ENCODE measurements at regions not wholly inside any gene's neighbourhood (a gene's known extent, or its start where the extent isn't known, plus 50 kb on each side); places are given as distances from the start of the nearest gene placed in this dataset.

GRCh38 chr16:26729951-26730541 is 336.7 kb upstream of the C16orf82 start:
- ATAC-seq, result no peak

DNA sequence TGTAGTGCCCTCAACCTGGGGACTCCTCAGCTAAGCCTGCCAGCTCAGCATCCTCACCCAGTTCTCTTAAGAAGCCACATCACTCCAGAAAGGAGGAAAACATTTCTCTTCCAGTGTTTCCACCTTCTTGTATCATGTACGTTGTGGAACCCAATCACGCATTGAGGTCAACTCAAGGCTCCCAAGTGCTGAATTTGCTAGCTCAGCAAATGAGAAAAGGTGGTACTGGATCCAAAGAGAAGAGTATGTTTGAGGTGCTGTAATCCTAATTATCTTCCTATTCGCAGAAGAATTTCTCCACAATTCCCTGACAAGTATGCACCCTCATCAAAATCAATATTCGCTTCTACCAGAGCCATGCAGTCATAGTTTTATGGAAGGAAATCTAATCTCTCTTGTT is 335.0 kb upstream of the C16orf82 start:
- no peak for ATAC-seq

- ATAC-seq, result no peak
Measured at GRCh38 chr16:26733710-26734109, 333.0 kb upstream of the C16orf82 start.

DNA sequence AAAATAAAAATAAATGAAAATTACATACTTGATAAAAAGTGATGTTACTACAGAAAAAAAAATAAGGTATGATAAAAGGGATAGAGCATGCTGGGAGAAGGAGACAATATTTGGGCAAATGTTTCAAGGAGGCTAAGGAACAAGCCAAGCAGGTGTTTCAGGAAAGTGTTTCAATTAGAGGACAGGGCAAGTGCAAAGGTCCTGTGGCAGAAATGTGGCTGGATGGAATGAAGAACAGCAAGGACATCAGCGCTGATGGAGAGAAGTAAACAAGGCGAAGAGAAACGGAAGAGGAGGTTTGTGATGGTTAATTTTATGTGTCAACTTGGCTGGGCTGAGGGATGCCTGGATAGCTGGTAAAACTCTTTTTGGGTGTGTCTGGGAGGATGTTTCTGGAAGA is 331.2 kb upstream of the C16orf82 start:
- no peak for ATAC-seq

DNA sequence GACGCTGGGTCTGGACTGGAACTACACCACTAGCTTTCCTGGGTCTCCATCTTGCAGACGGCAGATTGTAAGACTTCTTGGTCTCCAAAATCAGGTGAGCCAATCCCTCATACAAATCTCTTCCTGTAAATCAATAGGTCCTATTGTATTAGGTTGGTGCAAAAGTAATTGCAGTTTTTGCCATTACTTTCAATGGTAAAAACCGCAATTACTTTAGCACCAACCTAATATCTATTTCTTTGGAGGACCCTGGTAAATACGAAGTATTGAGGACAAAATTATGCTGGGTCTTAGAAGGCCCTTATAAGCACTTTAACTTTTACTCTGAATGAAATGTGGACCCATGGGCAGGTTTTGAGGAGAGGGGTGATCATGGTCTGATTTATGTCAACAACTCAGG is 330.6 kb upstream of the C16orf82 start:
- no peak for ATAC-seq

GRCh38 chr16:26740771-26741170 is 326.0 kb upstream of the C16orf82 start:
- no peak for ATAC-seq

DNA sequence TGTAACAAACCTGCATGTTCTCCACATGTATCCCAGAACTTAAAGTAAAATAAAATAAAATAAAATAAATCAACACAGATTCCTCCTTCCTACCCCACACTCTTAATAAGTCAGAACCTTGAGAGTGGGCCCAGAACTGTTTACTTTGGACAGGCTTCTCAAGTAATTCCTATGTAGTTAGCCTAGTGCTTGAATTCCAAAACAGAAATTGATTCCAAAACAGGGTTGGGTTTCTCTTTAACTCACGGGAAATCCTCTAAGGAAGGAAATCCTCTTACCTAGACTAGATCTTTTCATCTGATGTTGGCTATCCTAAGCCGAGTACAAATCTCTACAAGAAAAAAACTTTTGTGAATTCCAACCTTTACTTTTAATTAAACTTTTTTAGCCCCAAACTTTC is 324.7 kb upstream of the C16orf82 start:
- no peak for ATAC-seq

DNA sequence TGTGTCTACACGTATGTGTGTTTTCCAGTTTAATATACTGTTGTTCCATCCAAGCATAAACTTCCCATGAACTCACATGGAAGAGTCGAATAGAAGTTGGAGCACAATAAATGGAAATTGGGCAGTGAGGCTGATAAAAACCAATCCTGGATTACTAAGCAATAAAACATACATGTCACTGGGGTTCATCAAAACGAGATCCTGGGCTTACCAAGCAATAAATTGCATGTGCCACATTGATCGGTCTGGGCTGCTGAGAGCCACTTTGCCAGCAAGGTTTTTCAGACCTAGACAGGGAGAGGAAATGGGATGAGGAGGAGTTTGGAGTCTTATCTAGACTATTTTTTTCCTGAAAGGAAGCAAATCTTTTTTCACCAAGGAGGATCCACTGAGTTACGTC is 322.3 kb upstream of the C16orf82 start:
- ATAC-seq, result no peak

DNA sequence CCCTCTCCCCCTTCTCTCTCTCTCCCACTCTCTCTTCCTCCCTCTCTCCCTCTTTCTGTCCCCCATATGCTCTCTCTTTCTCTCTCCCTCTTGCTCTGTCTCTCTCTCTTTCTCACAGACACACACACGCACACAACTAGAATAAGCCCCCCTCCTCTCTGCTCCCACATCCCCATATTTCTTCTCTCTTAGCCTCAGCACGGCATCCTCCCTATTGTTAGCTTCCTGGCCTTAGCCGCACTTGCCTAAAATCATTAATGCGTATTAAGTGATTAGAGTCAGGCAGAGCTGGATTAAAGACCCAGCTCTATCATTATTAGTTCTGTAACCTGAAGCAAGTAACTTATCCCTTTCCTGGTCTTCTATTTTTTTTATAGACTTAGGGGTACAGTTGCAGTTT is 319.0 kb upstream of the C16orf82 start:
- no peak for ATAC-seq

GRCh38 chr16:26749072-26749471 is 317.7 kb upstream of the C16orf82 start:
- ATAC-seq, result no peak

DNA sequence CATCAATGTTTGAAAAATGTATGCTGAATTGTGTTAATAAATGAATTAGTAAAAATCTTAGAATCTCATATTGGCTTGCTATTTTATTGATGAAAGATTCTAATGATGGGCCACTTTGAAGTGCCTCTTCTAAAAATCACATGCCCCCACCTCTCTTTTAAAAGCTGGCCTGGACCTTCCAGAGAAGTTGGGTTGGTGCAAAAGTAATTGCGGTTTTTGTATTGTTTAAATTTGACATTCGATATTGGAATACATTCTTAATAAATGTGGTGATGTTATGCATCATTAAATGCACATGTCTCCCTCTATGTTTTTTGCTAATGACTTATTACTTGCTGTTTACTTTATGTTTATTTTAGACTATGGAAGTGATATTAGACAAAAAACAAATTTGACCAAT is 314.6 kb upstream of the C16orf82 start:
- ATAC-seq, result no peak

DNA sequence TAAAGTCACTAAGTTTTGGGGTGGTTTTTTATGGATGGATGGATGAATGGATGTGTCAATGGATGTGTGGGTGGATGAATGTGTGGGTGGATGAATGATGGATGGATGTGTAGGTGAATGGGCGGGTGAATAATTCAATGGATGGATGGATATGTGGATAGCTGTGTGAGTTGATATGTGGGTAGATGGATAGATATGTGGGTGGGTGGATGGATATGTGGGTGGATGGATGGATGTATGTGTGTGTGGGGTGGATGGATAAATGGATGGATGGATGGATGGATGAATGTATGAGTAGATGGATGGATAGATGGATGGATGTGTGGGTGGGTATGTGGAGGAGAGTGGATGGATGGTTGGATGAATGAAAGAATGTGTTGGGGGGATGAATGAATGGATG is 310.1 kb upstream of the C16orf82 start:
- no peak for ATAC-seq

GRCh38 chr16:26762594-26762993 is 304.1 kb upstream of the C16orf82 start:
- no peak for ATAC-seq

- ATAC-seq, result no peak
Measured at GRCh38 chr16:26765087-26765486, 301.6 kb upstream of the C16orf82 start.

DNA sequence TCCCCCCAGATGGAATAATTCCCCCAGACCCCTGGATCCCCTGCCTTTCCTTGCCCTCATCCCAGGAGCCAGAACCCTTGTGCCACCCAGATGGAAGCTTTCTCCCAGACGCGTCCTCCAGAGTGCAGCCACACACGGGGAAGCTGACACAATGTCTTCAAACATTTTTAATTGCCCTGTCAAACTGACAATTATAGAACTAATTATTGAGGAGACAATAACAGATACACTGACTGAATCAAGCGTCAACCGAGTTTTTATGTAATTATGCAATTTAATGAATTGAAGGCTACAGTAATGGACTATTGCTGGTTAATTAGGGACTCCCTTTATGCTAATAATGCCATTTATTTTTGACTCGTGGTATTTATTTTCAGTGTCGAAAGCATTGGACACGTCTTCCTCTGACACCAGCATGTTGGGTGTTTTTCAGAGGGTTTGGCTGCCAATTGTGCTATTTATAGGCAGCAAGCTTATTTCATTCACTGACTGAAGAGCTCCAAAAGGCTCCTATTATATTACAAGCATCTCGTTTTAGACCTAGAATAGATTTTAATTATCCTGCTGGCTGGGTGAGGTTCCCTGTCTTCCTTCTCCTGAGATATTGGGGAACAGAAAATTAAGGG is 298.2 kb upstream of the C16orf82 start:
- ATAC-seq, result no peak

- ATAC-seq, result no peak
Measured at GRCh38 chr16:26770547-26770946, 296.2 kb upstream of the C16orf82 start.

DNA sequence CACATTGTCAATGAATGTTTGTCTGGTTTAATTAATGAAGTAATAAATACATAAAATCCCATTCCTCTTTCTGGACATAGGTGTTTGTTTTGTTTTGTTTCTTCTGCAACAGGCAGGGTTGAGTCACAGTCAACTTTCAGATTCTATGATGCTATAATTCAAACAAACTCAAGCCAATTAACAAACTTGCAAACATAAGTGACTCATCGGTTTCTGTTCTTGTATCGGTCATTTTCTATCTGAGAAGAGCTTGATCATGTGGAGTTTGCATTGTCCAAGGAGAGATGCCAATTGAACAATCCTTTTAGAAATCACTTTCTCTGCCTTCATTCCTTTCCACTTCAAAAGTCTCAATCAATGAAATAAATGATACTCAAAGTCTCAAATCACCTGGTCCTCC is 294.2 kb upstream of the C16orf82 start:
- ATAC-seq, result no peak

DNA sequence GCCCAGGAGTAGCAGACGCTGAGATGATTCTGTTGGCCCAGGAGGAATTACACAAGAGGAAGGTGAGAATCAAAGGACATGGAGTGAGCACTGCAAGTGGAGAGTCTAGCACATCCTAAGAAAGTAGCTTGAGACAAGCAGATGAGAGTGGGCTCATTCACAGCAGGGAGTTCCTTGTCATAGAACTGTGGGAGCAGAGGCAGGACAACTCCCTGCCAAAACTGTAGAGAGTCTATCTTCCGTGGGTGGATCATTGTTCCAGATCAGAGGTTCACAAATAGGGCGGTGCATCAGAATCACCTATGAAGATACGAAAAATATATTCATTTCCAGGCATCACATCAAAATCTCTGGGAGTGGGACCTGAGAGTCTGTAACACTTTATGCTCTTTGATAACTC is 288.9 kb upstream of the C16orf82 start:
- no peak for ATAC-seq

DNA sequence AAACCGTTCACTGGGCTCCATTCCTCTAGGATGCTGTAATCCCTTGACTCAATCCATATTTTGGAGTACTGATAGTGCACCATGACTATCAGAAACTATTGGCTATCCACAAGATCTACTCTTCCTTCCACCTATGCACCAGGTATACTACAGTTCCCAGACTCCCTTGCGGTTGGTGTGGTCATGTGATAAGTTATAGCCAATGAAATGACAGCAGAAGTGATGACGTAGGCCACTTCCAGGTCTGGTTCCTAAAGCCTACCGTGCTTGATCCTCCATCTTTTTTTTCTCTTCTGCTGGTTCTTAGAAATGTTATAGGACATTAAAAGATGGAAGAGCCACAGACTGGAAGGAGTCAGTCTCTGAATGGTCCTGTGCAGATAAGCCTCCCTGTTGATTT is 278.8 kb upstream of the C16orf82 start:
- no peak for ATAC-seq

GRCh38 chr16:26791169-26791568 is 275.6 kb upstream of the C16orf82 start:
- no peak for ATAC-seq

DNA sequence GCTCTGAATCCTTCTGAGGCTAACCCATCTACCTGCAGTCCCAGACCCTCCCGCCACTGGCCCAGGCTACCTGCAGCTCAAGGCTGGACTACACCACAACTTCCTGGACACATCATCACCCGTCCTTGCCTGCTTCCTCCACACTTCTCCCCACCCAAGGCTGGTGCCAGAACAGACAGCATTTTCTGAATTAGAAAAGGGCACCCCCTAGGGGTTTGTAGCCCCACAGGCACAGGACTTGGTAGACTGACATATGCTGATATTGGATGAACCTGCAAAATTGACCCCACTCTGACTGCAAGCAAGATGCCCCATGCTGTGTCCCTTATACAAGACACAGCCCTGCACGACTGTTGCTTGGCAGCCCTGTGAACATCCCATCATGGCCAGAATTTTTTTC is 271.5 kb upstream of the C16orf82 start:
- no peak for ATAC-seq

- ATAC-seq, result no peak
Measured at GRCh38 chr16:26801628-26802027, 265.1 kb upstream of the C16orf82 start.

DNA sequence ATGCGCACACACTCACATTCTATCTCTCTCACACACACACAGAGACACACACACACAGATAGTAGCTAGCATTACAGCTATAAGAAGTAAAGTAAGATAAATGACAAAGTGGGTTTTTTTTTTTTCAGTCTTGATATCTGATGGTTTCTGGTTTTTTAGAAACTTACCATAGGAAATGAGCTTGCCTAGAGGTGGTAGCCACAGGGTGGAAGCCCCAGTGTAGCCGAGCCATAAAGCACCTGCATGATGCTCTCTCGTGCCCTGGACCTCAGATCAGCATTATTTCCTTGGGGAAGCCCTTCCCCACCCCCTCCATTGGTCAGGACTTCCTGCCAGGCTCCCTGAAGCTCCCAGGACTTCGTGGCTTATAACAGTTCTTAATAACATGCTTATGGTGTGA is 264.3 kb upstream of the C16orf82 start:
- ATAC-seq, result no peak

- no peak for ATAC-seq
Measured at GRCh38 chr16:26802965-26803364, 263.8 kb upstream of the C16orf82 start.

DNA sequence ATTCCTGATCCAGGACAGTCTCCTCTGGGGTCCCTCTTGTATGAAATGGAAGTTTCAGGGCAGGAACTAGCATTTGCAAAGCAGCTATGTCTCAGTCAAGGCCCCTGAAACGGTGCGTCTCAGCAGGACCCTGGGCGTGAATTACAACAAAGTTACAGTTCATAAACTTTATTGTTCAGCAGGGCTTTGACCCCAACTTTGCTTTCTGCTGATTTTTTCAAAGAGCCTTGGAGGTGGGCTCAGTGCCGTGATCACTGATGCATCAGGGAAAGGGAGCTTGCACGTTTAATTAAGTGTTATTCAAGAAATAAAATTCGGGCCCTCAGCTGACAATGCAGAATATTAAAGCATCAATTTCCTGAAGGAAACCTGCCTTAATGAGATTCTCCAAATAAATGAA is 260.1 kb upstream of the C16orf82 start:
- no peak for ATAC-seq
